PC-9 (cell line): ENCODE measurements at regions not wholly inside any gene's neighbourhood (a gene's known extent, or its start where the extent isn't known, plus 50 kb on each side); places are given as distances from the start of the nearest gene placed in this dataset.

Experiments used
- BruUV-seq: library from RNA; stranded (reverse); fragments of 400-500 nt; replicated peaks from 2 replicates; lab custom pipeline; 2021; lab: Mats Ljungman, UMichigan
- CTCF ChIA-PET: fragments of 300-600 bp; sonication (Branson Sonifier 250); formaldehyde crosslinking; loops from one replicate; lab custom pipeline; 2022; ENCODE audit warnings: antibody characterized with exemption; lab: Charles Lee
- POLR2A ChIA-PET: fragments of 300-600 bp; sonication (Branson Sonifier 250); formaldehyde crosslinking; loops from one replicate; lab custom pipeline; 2022; ENCODE audit warnings: antibody characterized with exemption; ENCODE audit not compliant: unreplicated experiment; lab: Charles Lee
- DNase-seq, 2 experiments: peaks; one replicate each; pipeline versions ENCODE4 v3.0.0 to v3.0.0-alpha.2; 2015 to 2022; ENCODE audit warnings: mixed read lengths in 1 of 2
- H2AFZ ChIP-seq: fragments of 200-600 bp; sonication (generic); 2 replicates; pipeline ENCODE4 v1.8.1; 2017; ENCODE audit warnings: antibody characterized with exemption
- H3F3A ChIP-seq: fragments of 200-600 bp; sonication (generic); 2 replicates; pipeline ENCODE4 v1.8.1; 2017; ENCODE audit warnings: antibody characterized with exemption, mild to moderate bottlenecking, low read depth; ENCODE audit not compliant: insufficient read depth
- H3K27ac ChIP-seq: fragments of 200-600 bp; sonication (generic); 2 replicates; pipeline ENCODE4 v1.6.1; 2016; ENCODE audit warnings: mixed run types
- H3K27me3 ChIP-seq: fragments of 200-600 bp; sonication (generic); 2 replicates; pipeline ENCODE4 v1.6.1; 2016; ENCODE audit warnings: low read depth, mixed run types; ENCODE audit not compliant: insufficient read depth
- H3K36me3 ChIP-seq: fragments of 200-600 bp; sonication (generic); 2 replicates; pipeline ENCODE4 v1.6.1; 2016; ENCODE audit warnings: low read depth, mixed run types
- H3K4me1 ChIP-seq: fragments of 200-600 bp; sonication (generic); replicated peaks from 2 replicates; pipeline ENCODE4 v1.6.1; 2016; ENCODE audit warnings: mixed run types; ENCODE audit not compliant: insufficient read depth
- H3K4me2 ChIP-seq: fragments of 200-600 bp; sonication (generic); 2 replicates; pipeline ENCODE4 v1.6.1; 2017; ENCODE audit warnings: mixed run types
- H3K4me3 ChIP-seq: fragments of 200-600 bp; sonication (generic); 2 replicates; pipeline ENCODE4 v1.6.1; 2016; ENCODE audit warnings: mixed run types
- H3K79me2 ChIP-seq: fragments of 200-600 bp; sonication (generic); 2 replicates; pipeline ENCODE4 v1.6.1; 2017; ENCODE audit warnings: low read depth, mixed run types
- H3K9me2 ChIP-seq: fragments of 200-600 bp; sonication (generic); 2 replicates; pipeline ENCODE4 v1.8.1; 2017; ENCODE audit warnings: mild to moderate bottlenecking; ENCODE audit not compliant: insufficient read depth
- H3K9me3 ChIP-seq: fragments of 200-600 bp; sonication (generic); 2 replicates; pipeline ENCODE4 v1.8.1; 2016; ENCODE audit warnings: low read depth; ENCODE audit not compliant: insufficient read depth
- H4K20me1 ChIP-seq: fragments of 200-600 bp; sonication (generic); 2 replicates; pipeline ENCODE4 v1.8.1; 2017; ENCODE audit not compliant: insufficient read depth
- EZH2 ChIP-seq: fragments of 200-600 bp; sonication (generic); IDR thresholded peaks from 2 replicates; pipeline ENCODE4 v1.8.0; 2017; ENCODE audit warnings: antibody characterized with exemption, low read depth
- intact Hi-C: fragments of 100-400 bp; cut with micrococcal nuclease; formaldehyde crosslinking; loops from one replicate; pipeline ENCODE4 v1.10.0; 2022; ENCODE audit not compliant: unreplicated experiment
- TF ChIP-seq, protein P1 (sequence below): fragments of 200-600 bp; sonication (generic); conservative IDR thresholded peaks from 2 replicates; pipeline ENCODE4 v1.6.1; 2017; ENCODE audit warnings: mixed run types, antibody characterized with exemption, mild to moderate bottlenecking, moderate library complexity

DNA sequence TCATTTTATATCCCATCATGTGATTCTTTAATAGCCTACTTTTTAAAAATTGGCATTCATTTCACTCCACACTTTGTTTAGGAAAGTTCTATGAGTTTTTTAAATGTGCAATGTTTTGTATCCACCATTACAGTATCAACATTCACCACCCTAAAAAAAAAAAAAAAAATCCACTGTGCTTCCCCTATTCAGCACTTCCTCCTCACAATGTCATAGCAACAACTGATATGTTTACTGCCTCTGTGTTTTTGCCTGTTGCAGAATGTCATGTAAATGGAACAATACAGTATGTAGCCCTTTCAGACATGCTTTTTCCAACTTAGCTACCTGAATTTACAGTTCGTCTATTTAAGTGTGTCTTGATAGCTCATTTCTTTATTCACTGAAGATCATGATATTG, 754.2 kb downstream of the FAM181B start:
- intact Hi-C loops = no loop called here
- no peaks in the 10 kb centered on the region for H3K9me3 ChIP-seq
- no peaks in the 10 kb centered on the region for H3F3A ChIP-seq
- no peaks in the 10 kb centered on the region; the same call in 1 of the 2 replicates for H3K4me1 ChIP-seq
- no peaks in the 10 kb centered on the region for H3K36me3 ChIP-seq
- DNase-seq = no peak
- no peak overlapping the region for H2AFZ ChIP-seq
- no peak for TF ChIP-seq EZH2
- TF ChIP-seq, protein P1, sequence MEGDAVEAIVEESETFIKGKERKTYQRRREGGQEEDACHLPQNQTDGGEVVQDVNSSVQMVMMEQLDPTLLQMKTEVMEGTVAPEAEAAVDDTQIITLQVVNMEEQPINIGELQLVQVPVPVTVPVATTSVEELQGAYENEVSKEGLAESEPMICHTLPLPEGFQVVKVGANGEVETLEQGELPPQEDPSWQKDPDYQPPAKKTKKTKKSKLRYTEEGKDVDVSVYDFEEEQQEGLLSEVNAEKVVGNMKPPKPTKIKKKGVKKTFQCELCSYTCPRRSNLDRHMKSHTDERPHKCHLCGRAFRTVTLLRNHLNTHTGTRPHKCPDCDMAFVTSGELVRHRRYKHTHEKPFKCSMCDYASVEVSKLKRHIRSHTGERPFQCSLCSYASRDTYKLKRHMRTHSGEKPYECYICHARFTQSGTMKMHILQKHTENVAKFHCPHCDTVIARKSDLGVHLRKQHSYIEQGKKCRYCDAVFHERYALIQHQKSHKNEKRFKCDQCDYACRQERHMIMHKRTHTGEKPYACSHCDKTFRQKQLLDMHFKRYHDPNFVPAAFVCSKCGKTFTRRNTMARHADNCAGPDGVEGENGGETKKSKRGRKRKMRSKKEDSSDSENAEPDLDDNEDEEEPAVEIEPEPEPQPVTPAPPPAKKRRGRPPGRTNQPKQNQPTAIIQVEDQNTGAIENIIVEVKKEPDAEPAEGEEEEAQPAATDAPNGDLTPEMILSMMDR = no peak
- POLR2A ChIA-PET = no interaction called here
- no peaks in the 10 kb centered on the region for H3K27me3 ChIP-seq
- H3K4me2 ChIP-seq = no peak overlapping the region
- H4K20me1 ChIP-seq = 0 out of 2 replicates have a peak, but pooled peaks cover 6% of the 10 kb centered on the region
- no peaks in the 10 kb centered on the region for H3K9me2 ChIP-seq
- CTCF ChIA-PET = no interaction called here
- H3K79me2 ChIP-seq = no peaks in the 10 kb centered on the region
- BruUV-seq = no TSS peak
- H3K4me3 ChIP-seq = no peak overlapping the region
- H3K27ac ChIP-seq = no peak overlapping the region

GRCh38 chr11:81975261-81975900, 758.3 kb downstream of the FAM181B start:
- Histone ChIP-seq H4K20me1 (0 out of 2 replicates have a peak, but pooled peaks cover 3% of the 10 kb centered on the region), H3K9me2 (no peaks in the 10 kb centered on the region), H3K4me2 (peak overlapping the region; percentile 15; the same call in 1 of the 2 replicates), H3K27ac (no peak overlapping the region), H3K4me1 (no peaks in the 10 kb centered on the region; the same call in 1 of the 2 replicates), H3K4me3 (no peak overlapping the region), H3K9me3 (no peaks in the 10 kb centered on the region), H3K36me3 (no peaks in the 10 kb centered on the region), H2AFZ (no peak overlapping the region), H3K79me2 (no peaks in the 10 kb centered on the region), H3K27me3 (no peaks in the 10 kb centered on the region), H3F3A (no peaks in the 10 kb centered on the region)
- BruUV-seq = no TSS peak
- intact Hi-C loops = no loop called here
- TF ChIP-seq EZH2 = no peak
- TF ChIP-seq, protein P1 = no peak
- POLR2A ChIA-PET = no interaction called here
- CTCF ChIA-PET = no interaction called here
- DNase-seq = no peak

DNA sequence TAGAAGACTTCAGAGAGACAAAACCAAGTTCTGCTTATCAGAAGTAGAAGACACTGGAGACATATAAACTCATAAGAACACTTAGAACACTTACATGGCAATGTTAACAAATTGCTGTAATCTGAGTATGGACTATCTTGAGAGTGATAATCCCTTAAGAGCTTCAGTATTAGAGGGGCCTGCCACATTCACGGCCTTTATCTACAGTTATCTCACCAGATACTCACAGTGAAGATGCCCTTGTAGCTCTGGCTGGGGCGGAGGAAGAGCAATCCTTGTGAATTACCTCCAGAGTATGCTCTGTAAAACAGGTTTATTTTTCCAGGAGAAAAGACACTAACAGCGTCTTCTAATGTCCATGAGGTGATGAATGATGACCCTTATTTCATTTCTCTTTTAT, 762.8 kb downstream of the FAM181B start:
- H3K4me1 ChIP-seq = no peaks in the 10 kb centered on the region; the same call in 1 of the 2 replicates
- no peak overlapping the region for H2AFZ ChIP-seq
- no peaks in the 10 kb centered on the region; the same call in 1 of the 2 replicates for H3K9me2 ChIP-seq
- no peak overlapping the region for H3K27ac ChIP-seq
- no peak for DNase-seq
- H3K79me2 ChIP-seq = no peaks in the 10 kb centered on the region
- POLR2A ChIA-PET = no interaction called here
- no peaks in the 10 kb centered on the region for H4K20me1 ChIP-seq
- TF ChIP-seq EZH2 = no peak
- TF ChIP-seq, protein P1 = no peak
- H3K36me3 ChIP-seq = no peaks in the 10 kb centered on the region
- H3K9me3 ChIP-seq = no peaks in the 10 kb centered on the region
- intact Hi-C loops = no loop called here
- H3K27me3 ChIP-seq = no peaks in the 10 kb centered on the region
- BruUV-seq = no TSS peak
- no peak overlapping the region for H3K4me2 ChIP-seq
- CTCF ChIA-PET = no interaction called here
- H3F3A ChIP-seq = no peaks in the 10 kb centered on the region
- no peak overlapping the region for H3K4me3 ChIP-seq
